ENCODE measurements at regions not wholly inside any gene's neighbourhood (a gene's known extent, or its start where the extent isn't known, plus 50 kb on each side); places are given as distances from the start of the nearest gene placed in this dataset.

GRCh38 chr11:69961738-69962137 lies 116.4 kb upstream of the ANO1 start (continued):
- peak; percentile 94; the same call in 1 of the 2 replicates for TF ChIP-seq KDM1A (IDR thresholded peaks at IDR 0.05; ENCODE audit: borderline replicate concordance, low read length)
- no peak for TF ChIP-seq YY1 (IDR thresholded peaks at IDR 0.05; ENCODE audit: low read depth, low read length)
